Ammon's horn (tissue), 1 donor: ENCODE measurements at regions not wholly inside any gene's neighbourhood (a gene's known extent, or its start where the extent isn't known, plus 50 kb on each side); places are given as distances from the start of the nearest gene placed in this dataset.

Source experiments
- DNase-seq: peaks from one replicate; pipeline ENCODE4 v3.0.0-alpha.2; 2016; ENCODE audit warnings: low spot score

GRCh38 chr2:51093016-51093415 lies 61.1 kb upstream of the NRXN1 start:
- DNase-seq: no peak

- DNase-seq: no peak
Measured at GRCh38 chr2:51085420-51086068, 53.6 kb upstream of the NRXN1 start.

GRCh38 chr2:51084750-51085149 lies 52.8 kb upstream of the NRXN1 start:
- no peak for DNase-seq
